SU-DHL-6 (cell line): ENCODE measurements at regions not wholly inside any gene's neighbourhood (a gene's known extent, or its start where the extent isn't known, plus 50 kb on each side); places are given as distances from the start of the nearest gene placed in this dataset.

Experiments
- H2AFZ ChIP-seq: fragments of 200-600 bp; sonication (generic); 2 replicates; pipeline ENCODE4 v1.6.1; 2014; ENCODE audit warnings: low read depth, mild to moderate bottlenecking, moderate library complexity, mixed read lengths, antibody characterized with exemption, low read length; ENCODE audit not compliant: severe bottlenecking
- H3F3A ChIP-seq: fragments of 200-600 bp; shearing (Covaris generic); 2 replicates; pipeline ENCODE4 v1.6.0; 2016; ENCODE audit warnings: antibody characterized with exemption, mild to moderate bottlenecking; ENCODE audit not compliant: insufficient read depth
- H3K27ac ChIP-seq: fragments of 200-600 bp; sonication (generic); 2 replicates; pipeline ENCODE4 v1.5.1; 2016; ENCODE audit warnings: low read depth, mild to moderate bottlenecking, low read length, moderate library complexity, mixed read lengths
- H3K27me3 ChIP-seq: fragments of 200-600 bp; sonication (generic), shearing (Covaris generic); 2 replicates; pipeline ENCODE4 v1.6.0; 2014; ENCODE audit warnings: mild to moderate bottlenecking, low read length
- H3K36me3 ChIP-seq: fragments of 200-600 bp; sonication (generic); 2 replicates; pipeline ENCODE4 v1.6.1; 2014; ENCODE audit warnings: mild to moderate bottlenecking, low read length, mixed read lengths
- H3K4me2 ChIP-seq: fragments of 300-600, 200-600 bp; shearing (Covaris generic), sonication (generic); 2 replicates; pipeline ENCODE4 v1.6.0; 2014; ENCODE audit warnings: low read length, low read depth, mild to moderate bottlenecking; ENCODE audit not compliant: poor library complexity, severe bottlenecking
- H3K4me3 ChIP-seq: fragments of 200-600 bp; sonication (generic); 2 replicates; pipeline ENCODE4 v1.5.1; 2014; ENCODE audit warnings: antibody characterized with exemption, low read length, mild to moderate bottlenecking, mixed read lengths; ENCODE audit not compliant: insufficient read depth, poor library complexity, severe bottlenecking
- H3K79me2 ChIP-seq: fragments of 200-600 bp; sonication (generic); 2 replicates; pipeline ENCODE4 v1.6.1; 2014; ENCODE audit warnings: mild to moderate bottlenecking, low read length, moderate library complexity; ENCODE audit not compliant: insufficient read depth
- H3K9ac ChIP-seq: fragments of 200-600 bp; sonication (generic); 2 replicates; pipeline ENCODE4 v1.7.0; 2014; ENCODE audit warnings: mild to moderate bottlenecking, low read length
- H3K9me2 ChIP-seq: fragments of 200-600 bp; sonication (generic); replicated peaks from 2 replicates; pipeline ENCODE4 v1.6.1; 2014; ENCODE audit warnings: low read length; ENCODE audit not compliant: insufficient read depth
- H3K9me3 ChIP-seq: fragments of 200-600 bp; sonication (generic); 2 replicates; pipeline ENCODE4 v1.6.1; 2014; ENCODE audit warnings: low read length, mixed read lengths; ENCODE audit not compliant: insufficient read depth
- H4K20me1 ChIP-seq: fragments of 200-600 bp; sonication (generic); 2 replicates; pipeline ENCODE4 v1.6.1; 2014; ENCODE audit warnings: low read depth, mild to moderate bottlenecking, antibody characterized with exemption, low read length, moderate library complexity, mixed read lengths
- CTCF ChIP-seq: fragments of 200-600 bp; sonication (generic); IDR thresholded peaks from one replicate; pipeline ENCODE4 v1.5.1; 2017; ENCODE audit warnings: antibody characterized with exemption, mild to moderate bottlenecking, low read length, moderate library complexity; ENCODE audit not compliant: insufficient read depth, poor library complexity, severe bottlenecking
- EZH2phosphoT487 ChIP-seq: fragments of 200-600 bp; sonication (generic), shearing (Covaris generic); conservative IDR thresholded peaks from 2 replicates; pipeline ENCODE4 v1.6.1; 2018; ENCODE audit warnings: mild to moderate bottlenecking, antibody characterized with exemption, low read length, moderate library complexity, mixed read lengths

DNA sequence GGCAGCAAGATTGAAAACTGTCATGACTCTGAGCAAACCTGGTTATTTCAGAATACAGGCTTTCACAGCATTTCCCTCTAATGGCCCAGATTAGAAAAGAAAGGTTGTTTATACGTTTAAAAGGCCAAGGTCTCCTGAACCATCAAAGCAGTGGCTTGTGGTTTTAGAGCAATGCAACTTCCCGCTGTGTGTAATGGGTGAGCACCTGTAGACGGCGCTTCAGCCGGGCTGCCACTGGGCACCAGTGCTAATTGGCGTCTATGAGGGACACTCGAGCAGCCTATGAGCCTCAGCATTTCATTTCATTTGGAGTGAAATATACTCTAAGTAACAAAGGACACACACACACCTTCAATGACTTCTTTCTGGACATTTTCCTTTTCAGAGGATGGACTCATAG lies 671.0 kb upstream of the FZD8 start:
- no peaks in the 10 kb centered on the region for H4K20me1 ChIP-seq
- TF ChIP-seq CTCF (no peak), EZH2phosphoT487 (no peak)
- H3K36me3 ChIP-seq = no peaks in the 10 kb centered on the region
- H3K27ac ChIP-seq = no peak overlapping the region
- no peaks in the 10 kb centered on the region for H3F3A ChIP-seq
- no peaks in the 10 kb centered on the region for H3K27me3 ChIP-seq
- no peak overlapping the region for H3K9ac ChIP-seq
- no peak overlapping the region for H3K4me2 ChIP-seq
- H3K9me3 ChIP-seq = no peaks in the 10 kb centered on the region
- no peak overlapping the region for H2AFZ ChIP-seq
- H3K4me3 ChIP-seq = no peak overlapping the region
- no peaks in the 10 kb centered on the region for H3K79me2 ChIP-seq
- no peaks in the 10 kb centered on the region for H3K9me2 ChIP-seq

- Histone ChIP-seq H3K36me3 (no peaks in the 10 kb centered on the region), H3F3A (no peaks in the 10 kb centered on the region), H4K20me1 (no peaks in the 10 kb centered on the region), H3K9ac (no peak overlapping the region), H3K27ac (no peak overlapping the region), H2AFZ (no peak overlapping the region), H3K27me3 (no peaks in the 10 kb centered on the region), H3K4me2 (no peak overlapping the region), H3K9me2 (no peaks in the 10 kb centered on the region), H3K4me3 (no peak overlapping the region), H3K9me3 (no peaks in the 10 kb centered on the region), H3K79me2 (no peaks in the 10 kb centered on the region)
- no peak for TF ChIP-seq CTCF
- TF ChIP-seq EZH2phosphoT487 = no peak
These were observed 661.8 kb upstream of the FZD8 start for GRCh38 chr10:36303896-36304295.

- no peak overlapping the region for H3K4me3 ChIP-seq
- H4K20me1 ChIP-seq = no peaks in the 10 kb centered on the region
These were observed 660.0 kb upstream of the FZD8 start for GRCh38 chr10:36302086-36302485.

More at GRCh38 chr10:36302086-36302485, 660.0 kb upstream of the FZD8 start:
- Histone ChIP-seq H2AFZ (no peak overlapping the region), H3K9me2 (no peaks in the 10 kb centered on the region), H3K4me2 (no peak overlapping the region), H3K9ac (no peak overlapping the region), H3K27me3 (no peaks in the 10 kb centered on the region), H3F3A (no peaks in the 10 kb centered on the region), H3K9me3 (no peaks in the 10 kb centered on the region), H3K36me3 (no peaks in the 10 kb centered on the region), H3K27ac (no peak overlapping the region), H3K79me2 (no peaks in the 10 kb centered on the region)
- TF ChIP-seq EZH2phosphoT487 (no peak), CTCF (no peak)
